Right lobe of liver (tissue), 4 donors: ENCODE measurements at regions not wholly inside any gene's neighbourhood (a gene's known extent, or its start where the extent isn't known, plus 50 kb on each side); places are given as distances from the start of the nearest gene placed in this dataset.

Experiments
- POLR2A ChIP-seq: fragments of 450-650 bp; IDR thresholded peaks from one replicate; pipeline ENCODE4 v1.6.1; 2017; ENCODE audit warnings: antibody characterized with exemption, mild to moderate bottlenecking
- TF ChIP-seq, protein P1 (sequence below), 4 donors: fragments of 200-600 bp in 3 of 4; fragments of 450-650 bp in 1 of 4; IDR thresholded peaks; one replicate each; pipeline versions ENCODE4 v1.5.1 to v1.8.0; 2016 to 2022; ENCODE audit warnings: antibody characterized with exemption in 4 of 4, mild to moderate bottlenecking in 2 of 4
- donor health status: DM: no; HTN: no; CAD: no.
- donor health status: DM: no; HTN: no; CAD: no.
- donor health status: DM: no; HTN: yes; CAD: no.

DNA sequence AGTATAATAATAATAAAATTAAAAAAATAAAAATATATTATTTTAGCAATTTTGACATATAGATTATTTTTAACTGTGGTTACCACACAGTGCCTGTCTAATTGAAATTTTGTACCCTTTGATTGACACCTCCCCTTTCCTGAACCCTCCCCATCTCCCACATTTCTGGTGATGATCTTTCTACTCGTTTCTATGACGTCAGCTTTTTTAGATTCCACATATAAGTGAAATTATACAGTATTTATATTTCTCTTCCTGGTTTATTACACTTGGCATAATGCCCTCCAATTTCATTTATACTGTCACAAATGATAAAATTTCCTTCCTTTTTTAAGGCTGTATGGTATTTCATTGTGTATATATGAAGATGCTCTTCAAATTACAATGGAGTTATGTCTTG is 258.1 kb upstream of the PTCHD4 start:
- TF ChIP-seq, protein P1, sequence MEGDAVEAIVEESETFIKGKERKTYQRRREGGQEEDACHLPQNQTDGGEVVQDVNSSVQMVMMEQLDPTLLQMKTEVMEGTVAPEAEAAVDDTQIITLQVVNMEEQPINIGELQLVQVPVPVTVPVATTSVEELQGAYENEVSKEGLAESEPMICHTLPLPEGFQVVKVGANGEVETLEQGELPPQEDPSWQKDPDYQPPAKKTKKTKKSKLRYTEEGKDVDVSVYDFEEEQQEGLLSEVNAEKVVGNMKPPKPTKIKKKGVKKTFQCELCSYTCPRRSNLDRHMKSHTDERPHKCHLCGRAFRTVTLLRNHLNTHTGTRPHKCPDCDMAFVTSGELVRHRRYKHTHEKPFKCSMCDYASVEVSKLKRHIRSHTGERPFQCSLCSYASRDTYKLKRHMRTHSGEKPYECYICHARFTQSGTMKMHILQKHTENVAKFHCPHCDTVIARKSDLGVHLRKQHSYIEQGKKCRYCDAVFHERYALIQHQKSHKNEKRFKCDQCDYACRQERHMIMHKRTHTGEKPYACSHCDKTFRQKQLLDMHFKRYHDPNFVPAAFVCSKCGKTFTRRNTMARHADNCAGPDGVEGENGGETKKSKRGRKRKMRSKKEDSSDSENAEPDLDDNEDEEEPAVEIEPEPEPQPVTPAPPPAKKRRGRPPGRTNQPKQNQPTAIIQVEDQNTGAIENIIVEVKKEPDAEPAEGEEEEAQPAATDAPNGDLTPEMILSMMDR (IDR thresholded peaks at IDR 0.05): no peak
- TF ChIP-seq POLR2A: no peak
